IMR-90 (cell line): ENCODE measurements at regions not wholly inside any gene's neighbourhood (a gene's known extent, or its start where the extent isn't known, plus 50 kb on each side); places are given as distances from the start of the nearest gene placed in this dataset.

Experiments
- ATAC-seq: fragments of 200-7000 bp; cut with Tn5 transposase; 2 replicates; pipeline ENCODE4 v1.9.1; 2020; ENCODE audit warnings: low read depth, mild to moderate bottlenecking, moderate library complexity
- BruUV-seq: library from RNA; stranded (reverse); fragments of 400-500 nt; replicated peaks from 2 replicates; lab custom pipeline; 2021; lab: Mats Ljungman, UMichigan
- CTCF ChIA-PET: fragments of 300-600 bp; formaldehyde crosslinking; extraction: SDS; loops from one replicate; lab custom pipeline; 2021; ENCODE audit warnings: antibody characterized with exemption; lab: Yijun Ruan, JAX
- POLR2A ChIA-PET: fragments of 300-600 bp; sonication (Branson Sonifier 250); formaldehyde crosslinking; loops from one replicate; lab custom pipeline; 2022; ENCODE audit warnings: antibody characterized with exemption; ENCODE audit not compliant: unreplicated experiment; lab: Charles Lee
- DNase-seq: peaks from one replicate; pipeline ENCODE4 v3.0.0; 2013
- H2AFZ ChIP-seq: replicated peaks from 2 replicates; pipeline ENCODE3; 2013; ENCODE audit warnings: low read length, mild to moderate bottlenecking; ENCODE audit not compliant: poor library complexity
- H2AK5ac ChIP-seq: 2 replicates; pipeline ENCODE4 v1.6.1; 2013; ENCODE audit warnings: low read depth, low read length, inconsistent platforms
- H2AK9ac ChIP-seq: replicated peaks from 2 replicates; pipeline ENCODE3; 2013; ENCODE audit warnings: mild to moderate bottlenecking, low read depth, low read length, moderate library complexity; ENCODE audit not compliant: poor library complexity
- H2BK120ac ChIP-seq: 2 replicates; pipeline ENCODE4 v1.6.1; 2013; ENCODE audit warnings: low read depth, low read length, inconsistent platforms
- H2BK15ac ChIP-seq: 3 replicates; pipeline ENCODE4 v1.6.1; 2013; ENCODE audit warnings: low read depth, low read length, inconsistent platforms
- H2BK20ac ChIP-seq: 2 replicates; pipeline ENCODE4 v1.6.1; 2013; ENCODE audit warnings: low read depth, mild to moderate bottlenecking, inconsistent platforms, low read length, moderate library complexity
- H2BK5ac ChIP-seq: 2 replicates; pipeline ENCODE4 v1.6.1; 2013; ENCODE audit warnings: mild to moderate bottlenecking, low read depth, low read length, inconsistent platforms; ENCODE audit not compliant: poor library complexity, severe bottlenecking
- H3K14ac ChIP-seq: replicated peaks from 2 replicates; pipeline ENCODE4 v1.6.1; 2013; ENCODE audit warnings: low read depth, low read length, inconsistent platforms
- H3K18ac ChIP-seq: 2 replicates; pipeline ENCODE4 v1.6.1; 2013; ENCODE audit warnings: low read depth, low read length, control low read depth
- H3K23ac ChIP-seq: 2 replicates; pipeline ENCODE4 v1.6.1; 2013; ENCODE audit warnings: low read depth, low read length, inconsistent platforms
- H3K27ac ChIP-seq: 2 replicates; pipeline ENCODE4 v1.5.1; 2013; ENCODE audit warnings: mild to moderate bottlenecking, control low read depth, low read length; ENCODE audit not compliant: insufficient read depth
- H3K27me3 ChIP-seq: 2 replicates; pipeline ENCODE4 v1.6.1; 2013; ENCODE audit warnings: low read length; ENCODE audit not compliant: control insufficient read depth, insufficient read depth
- H3K36me3 ChIP-seq: 2 replicates; pipeline ENCODE4 v1.6.1; 2013; ENCODE audit warnings: low read length, mixed read lengths; ENCODE audit not compliant: control insufficient read depth, insufficient read depth
- H3K4ac ChIP-seq: 2 replicates; pipeline ENCODE4 v1.6.1; 2013; ENCODE audit warnings: low read depth, low read length, inconsistent platforms
- H3K4me1 ChIP-seq: 2 replicates; pipeline ENCODE4 v1.6.1; 2013; ENCODE audit warnings: low read length, mixed read lengths; ENCODE audit not compliant: control insufficient read depth, insufficient read depth
- H3K4me2 ChIP-seq: 2 replicates; pipeline ENCODE4 v1.6.1; 2013; ENCODE audit warnings: low read depth, mild to moderate bottlenecking, control low read depth, low read length, moderate library complexity
- H3K4me3 ChIP-seq: 2 replicates; pipeline ENCODE4 v1.5.1; 2013; ENCODE audit warnings: low read depth, mild to moderate bottlenecking, control low read depth, low read length, moderate library complexity; ENCODE audit not compliant: insufficient read depth
- H3K56ac ChIP-seq: 2 replicates; pipeline ENCODE4 v1.6.1; 2013; ENCODE audit warnings: low read length, inconsistent platforms; ENCODE audit not compliant: insufficient read depth; ENCODE audit errors: extremely low read depth
- H3K79me1 ChIP-seq, 2 experiments: 2 replicates each; pipeline ENCODE4 v1.6.1; 2013; ENCODE audit warnings: low read length in 2 of 2, inconsistent platforms in 1 of 2, low read depth in 1 of 2
- H3K9ac ChIP-seq: 2 replicates; pipeline ENCODE4 v1.6.1; 2013; ENCODE audit warnings: low read depth, low read length, control low read depth
- H3K9me1 ChIP-seq: 2 replicates; pipeline ENCODE4 v1.6.1; 2013; ENCODE audit warnings: low read length, inconsistent platforms; ENCODE audit not compliant: insufficient read depth
- H3K9me3 ChIP-seq: 2 replicates; pipeline ENCODE4 v1.6.1; 2013; ENCODE audit warnings: low read length; ENCODE audit not compliant: control insufficient read depth, insufficient read depth
- H4K20me1 ChIP-seq: 2 replicates; pipeline ENCODE4 v1.6.1; 2013; ENCODE audit warnings: low read length, inconsistent platforms; ENCODE audit not compliant: insufficient read depth
- H4K5ac ChIP-seq: 2 replicates; pipeline ENCODE4 v1.6.1; 2013; ENCODE audit warnings: mild to moderate bottlenecking, low read depth, low read length, control low read depth
- H4K8ac ChIP-seq, 2 experiments: 2 replicates each; pipeline ENCODE4 v1.6.1; 2013; ENCODE audit warnings: low read depth in 2 of 2, low read length in 2 of 2, control low read depth in 1 of 2, inconsistent platforms in 1 of 2
- H4K91ac ChIP-seq: 2 replicates; pipeline ENCODE4 v1.6.1; 2013; ENCODE audit warnings: low read depth, low read length, inconsistent platforms; ENCODE audit not compliant: insufficient read depth
- CEBPB ChIP-seq: IDR thresholded peaks from 2 replicates; pipeline ENCODE4 v1.6.1; 2012; ENCODE audit warnings: low read depth, low read length, improper control_type of control experiment
- FOS ChIP-seq: fragments of 150-350 bp; IDR thresholded peaks from 2 replicates; pipeline ENCODE4 v1.6.1; 2016; ENCODE audit warnings: low read depth, low read length
- MAFK ChIP-seq: IDR thresholded peaks from 2 replicates; pipeline ENCODE4 v1.6.1; 2012; ENCODE audit warnings: low read depth, low read length, improper control_type of control experiment
- MAZ ChIP-seq: IDR thresholded peaks from 2 replicates; pipeline ENCODE4 v1.6.1; 2012; ENCODE audit warnings: low read depth, mild to moderate bottlenecking, low read length, improper control_type of control experiment, moderate library complexity, borderline replicate concordance
- POLR2A ChIP-seq: IDR thresholded peaks from 2 replicates; pipeline ENCODE4 v1.6.1; 2012; ENCODE audit warnings: mild to moderate bottlenecking, low read depth, low read length
- RFX5 ChIP-seq: IDR thresholded peaks from 2 replicates; pipeline ENCODE4 v1.8.0; 2012; ENCODE audit warnings: low read depth, mild to moderate bottlenecking, low read length, moderate library complexity
- WGBS, 2 experiments: methylation state at CpG; one replicate each; pipeline versions ENCODE4 v1.1.5 to v1.1.7; 2013; ENCODE audit warnings: missing lambda C conversion rate in 2 of 2; ENCODE audit not compliant: insufficient read length in 1 of 2; ENCODE audit errors: extremely low coverage in 2 of 2; 5-methylcytosine and 5-hydroxymethylcytosine counted together
- dilution Hi-C: fragments of 300-500 bp; cut with HindIII; formaldehyde crosslinking; loops from one replicate; pipeline ENCODE4 v1.14.3; 2018; ENCODE audit warnings: low sequenced_read_pairs; ENCODE audit not compliant: unreplicated experiment
- in situ Hi-C: fragments of 300-500 bp; cut with MboI; formaldehyde crosslinking; loops from 3 replicates; pipeline ENCODE4 v1.14.3; 2019; ENCODE audit warnings: low sequenced_read_pairs, inconsistent platforms, mixed read lengths
- intact Hi-C: fragments of 100-400 bp; cut with micrococcal nuclease; formaldehyde crosslinking; loops from 2 replicates; pipeline ENCODE4 v1.10.0; 2022
- TF ChIP-seq, protein P1 (sequence below): conservative IDR thresholded peaks from 2 replicates; pipeline ENCODE4 v1.5.1; 2012; ENCODE audit warnings: mild to moderate bottlenecking, low read depth, low read length, improper control_type of control experiment

DNA sequence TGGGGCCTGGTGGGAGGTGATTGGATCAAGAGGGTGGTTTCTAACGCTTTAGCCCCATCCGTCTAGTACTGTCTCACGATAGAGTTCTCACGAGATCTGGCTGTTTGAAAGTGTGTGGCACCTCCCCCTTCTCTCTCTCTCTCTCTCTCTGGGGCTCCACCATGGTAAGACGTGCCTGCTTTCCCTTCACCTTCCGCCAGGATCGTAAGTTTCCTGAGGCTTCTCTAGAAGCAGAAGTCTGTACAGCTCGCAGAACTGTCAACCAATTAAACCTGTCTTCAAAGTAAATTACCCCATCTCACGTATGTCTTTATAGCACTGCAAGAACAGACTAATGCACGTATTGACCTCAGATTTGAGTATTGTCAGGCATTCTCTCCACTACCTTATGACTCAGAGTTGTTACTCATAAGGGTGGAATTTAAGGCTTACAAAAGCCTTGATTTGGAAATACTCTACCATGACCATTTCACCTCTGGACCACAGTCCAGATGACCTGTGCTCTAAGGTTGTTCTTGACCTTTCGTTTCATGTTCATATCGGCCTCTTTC is 99.5 kb upstream of the AGAP1 start:
- Histone ChIP-seq H3K4me1 (peaks cover 2% of the 10 kb centered on the region), H3K79me1 (no peaks in the 10 kb centered on the region), H3K4me2 (no peak overlapping the region; the same call in 1 of the 2 replicates), H2BK20ac (peak overlapping the region; percentile 77), H3K36me3 (no peaks in the 10 kb centered on the region), H4K8ac (no peak overlapping the region), H2BK5ac (no peak overlapping the region), H2BK120ac (peak overlapping the region; percentile 30), H3K56ac (no peak overlapping the region), H3K18ac (no peak overlapping the region), H2AK5ac (peak overlapping the region; percentile 24; the same call in 1 of the 2 replicates), H3K14ac (no peak overlapping the region), H3K4me3 (no peak overlapping the region), H2AK9ac (no peak overlapping the region), H3K4ac (0 out of 2 replicates have a peak overlapping the region, but pooled peaks have one; percentile 50), H3K9me3 (no peaks in the 10 kb centered on the region), H3K9ac (no peak overlapping the region), H3K27me3 (peaks cover 7% of the 10 kb centered on the region), H4K5ac (no peak overlapping the region), H3K23ac (no peak overlapping the region), H2AFZ (no peak overlapping the region), H4K91ac (no peak overlapping the region; the same call in 1 of the 2 replicates), H2BK15ac (no peak overlapping the region; the same call in 2 of the 3 replicates), H4K20me1 (no peaks in the 10 kb centered on the region), H3K27ac (no peak overlapping the region), H3K9me1 (peaks cover 6% of the 10 kb centered on the region; the same call in 1 of the 2 replicates)
- DNase-seq (peak; percentile 69), ATAC-seq (peak; percentile 51)
- POLR2A ChIA-PET: no interaction called here
- BruUV-seq: no TSS peak
- in situ Hi-C loops: no loop called here
- TF ChIP-seq FOS (no peak), RFX5 (no peak), MAZ (no peak), CEBPB (peak; percentile 47; the same call in 1 of the 2 replicates), MAFK (no peak), POLR2A (no peak)
- TF ChIP-seq, protein P1, sequence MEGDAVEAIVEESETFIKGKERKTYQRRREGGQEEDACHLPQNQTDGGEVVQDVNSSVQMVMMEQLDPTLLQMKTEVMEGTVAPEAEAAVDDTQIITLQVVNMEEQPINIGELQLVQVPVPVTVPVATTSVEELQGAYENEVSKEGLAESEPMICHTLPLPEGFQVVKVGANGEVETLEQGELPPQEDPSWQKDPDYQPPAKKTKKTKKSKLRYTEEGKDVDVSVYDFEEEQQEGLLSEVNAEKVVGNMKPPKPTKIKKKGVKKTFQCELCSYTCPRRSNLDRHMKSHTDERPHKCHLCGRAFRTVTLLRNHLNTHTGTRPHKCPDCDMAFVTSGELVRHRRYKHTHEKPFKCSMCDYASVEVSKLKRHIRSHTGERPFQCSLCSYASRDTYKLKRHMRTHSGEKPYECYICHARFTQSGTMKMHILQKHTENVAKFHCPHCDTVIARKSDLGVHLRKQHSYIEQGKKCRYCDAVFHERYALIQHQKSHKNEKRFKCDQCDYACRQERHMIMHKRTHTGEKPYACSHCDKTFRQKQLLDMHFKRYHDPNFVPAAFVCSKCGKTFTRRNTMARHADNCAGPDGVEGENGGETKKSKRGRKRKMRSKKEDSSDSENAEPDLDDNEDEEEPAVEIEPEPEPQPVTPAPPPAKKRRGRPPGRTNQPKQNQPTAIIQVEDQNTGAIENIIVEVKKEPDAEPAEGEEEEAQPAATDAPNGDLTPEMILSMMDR: no peak
- CTCF ChIA-PET: no interaction called here
- dilution Hi-C loops: no loop called here
- WGBS, 2 experiments: 38% methylated on average over 4 of the region's 12 CpGs; no CpG with 5 or more reads in 1 of the 2 experiments
- intact Hi-C loops: no loop called here
